HCT116 (cell line): ENCODE measurements at regions not wholly inside any gene's neighbourhood (a gene's known extent, or its start where the extent isn't known, plus 50 kb on each side); places are given as distances from the start of the nearest gene placed in this dataset.

Experiments
- ATAC-seq: fragments of 200-7000 bp; cut with Tn5 transposase; 2 replicates; pipeline ENCODE4 v1.9.1; 2020; ENCODE audit warnings: mild to moderate bottlenecking, moderate library complexity
- BruUV-seq: library from RNA; stranded (reverse); fragments of 400-500 nt; replicated peaks from 2 replicates; lab custom pipeline; 2021; lab: Mats Ljungman, UMichigan
- CTCF ChIA-PET: fragments of 300-600 bp; sonication (Branson Sonifier 250); formaldehyde crosslinking; loops from one replicate; lab custom pipeline; 2021; ENCODE audit warnings: antibody characterized with exemption; lab: Charles Lee
- POLR2A ChIA-PET: fragments of 300-600, 350-600 bp; sonication (Branson Sonifier 250); formaldehyde crosslinking; loops from one replicate; lab custom pipeline; 2021; ENCODE audit warnings: antibody characterized with exemption; lab: Charles Lee
- RAD21 ChIA-PET, 2 experiments: fragments of 300-600 bp; sonication (Branson Sonifier 250); formaldehyde crosslinking; loops; one replicate each; lab custom pipeline; 2023; ENCODE audit warnings: low total read pairs in 2 of 2; ENCODE audit not compliant: uncharacterized antibody in 2 of 2, unreplicated experiment in 2 of 2, low non-redundant PET in 1 of 2; lab: Charles Lee
- DNase-seq: peaks from one replicate; pipeline ENCODE4 v3.0.0-alpha.2; 2010; ENCODE audit warnings: low read depth, low spot score
- H2AFZ ChIP-seq: fragments of 200-600 bp; shearing (Covaris generic), sonication (generic); 2 replicates; pipeline ENCODE4 v1.6.1; 2017; ENCODE audit warnings: low read depth, mixed run types, mixed read lengths, antibody characterized with exemption, low read length; ENCODE audit not compliant: poor library complexity, severe bottlenecking
- H3K27ac ChIP-seq: 2 replicates; pipeline ENCODE4 v1.5.1; 2012; ENCODE audit warnings: low read depth, low read length
- H3K27me3 ChIP-seq: fragments of 200-600 bp; sonication (generic); 2 replicates; pipeline ENCODE4 v1.6.1; 2016; ENCODE audit warnings: mixed run types, low read length, mixed read lengths; ENCODE audit not compliant: insufficient read depth
- H3K36me3 ChIP-seq, 2 experiments: fragments of 200-500 bp in 1 of 2; fragments of 200-600 bp in 1 of 2; sonication (Bioruptor generic) in 1 of 2; sonication (generic) in 1 of 2; 2 replicates each; pipeline versions ENCODE4 v1.5.1 to v1.6.1; 2014 to 2016; ENCODE audit warnings: low read length in 2 of 2, inconsistent platforms in 1 of 2, mixed read lengths in 1 of 2, mixed run types in 1 of 2; ENCODE audit not compliant: insufficient read depth in 2 of 2, control insufficient read depth in 1 of 2
- H3K4me1 ChIP-seq, 2 experiments: fragments of 200-600 bp in 1 of 2; sonication (generic) in 1 of 2; 2 replicates each; pipeline versions ENCODE4 v1.5.1 to v1.6.1; 2012 to 2017; ENCODE audit warnings: low read length in 2 of 2, inconsistent platforms in 1 of 2, mild to moderate bottlenecking in 1 of 2, mixed read lengths in 1 of 2, mixed run types in 1 of 2, moderate library complexity in 1 of 2; ENCODE audit not compliant: insufficient read depth in 2 of 2, control insufficient read depth in 1 of 2
- H3K4me2 ChIP-seq: fragments of 200-600 bp; sonication (generic); 2 replicates; pipeline ENCODE4 v1.6.1; 2017; ENCODE audit warnings: mixed run types, low read length, mixed read lengths
- H3K4me3 ChIP-seq, 2 experiments: fragments of 200-600 bp in 1 of 2; sonication (generic) in 1 of 2; replicated peaks in 1 of 2; 2 replicates each; pipeline ENCODE4 v1.5.1; 2011 to 2016; ENCODE audit warnings: low read length in 2 of 2, control low read depth in 1 of 2, low read depth in 1 of 2, mild to moderate bottlenecking in 1 of 2, mixed read lengths in 1 of 2, mixed run types in 1 of 2
- H3K79me2 ChIP-seq: fragments of 200-600 bp; sonication (generic); 2 replicates; pipeline ENCODE4 v1.6.1; 2017; ENCODE audit warnings: mild to moderate bottlenecking, mixed run types, low read length, moderate library complexity, mixed read lengths; ENCODE audit not compliant: insufficient read depth
- H3K9ac ChIP-seq: fragments of 200-600 bp; sonication (generic); 2 replicates; pipeline ENCODE4 v1.6.1; 2016; ENCODE audit warnings: low read length, mixed read lengths
- H3K9me2 ChIP-seq: fragments of 200-600 bp; sonication (generic), shearing (Covaris generic); 2 replicates; pipeline ENCODE4 v1.6.1; 2017; ENCODE audit warnings: mixed run types, mild to moderate bottlenecking, moderate library complexity; ENCODE audit not compliant: insufficient read depth
- H3K9me3 ChIP-seq, 2 experiments: fragments of 200-500 bp in 1 of 2; fragments of 200-600 bp in 1 of 2; sonication (Bioruptor generic) in 1 of 2; sonication (generic) in 1 of 2; 2 replicates each; pipeline ENCODE4 v1.6.1; 2014 to 2017; ENCODE audit warnings: low read length in 2 of 2, mixed read lengths in 2 of 2, inconsistent platforms in 1 of 2, low read depth in 1 of 2, mild to moderate bottlenecking in 1 of 2, mixed run types in 1 of 2, moderate library complexity in 1 of 2; ENCODE audit not compliant: control insufficient read depth in 1 of 2, insufficient read depth in 1 of 2
- H4K20me1 ChIP-seq: fragments of 200-600 bp; sonication (generic), shearing (Covaris generic); 2 replicates; pipeline ENCODE4 v1.6.1; 2017; ENCODE audit warnings: mixed run types, mild to moderate bottlenecking, moderate library complexity; ENCODE audit not compliant: insufficient read depth
- ATF3 ChIP-seq: IDR thresholded peaks from 2 replicates; pipeline ENCODE4 v1.6.1; 2012
- CBX3 ChIP-seq: IDR thresholded peaks from 2 replicates; pipeline ENCODE4 v1.6.1; 2012; ENCODE audit warnings: low read depth
- CTCF ChIP-seq, 3 experiments: fragments of 200-600 bp in 1 of 3; sonication (generic) in 1 of 3; IDR thresholded peaks in 2 of 3; conservative IDR thresholded peaks in 1 of 3; 2 replicates each; pipeline ENCODE4 v1.5.1; 2012 to 2017; ENCODE audit warnings: low read depth in 2 of 3, low read length in 2 of 3, antibody characterized with exemption in 1 of 3, borderline replicate concordance in 1 of 3, control low read depth in 1 of 3, mild to moderate bottlenecking in 1 of 3, mixed read lengths in 1 of 3, mixed run types in 1 of 3, moderate library complexity in 1 of 3; ENCODE audit not compliant: insufficient read depth in 1 of 3
- EGR1 ChIP-seq: IDR thresholded peaks from 2 replicates; pipeline ENCODE4 v1.6.1; 2012; ENCODE audit warnings: low read depth
- EZH2phosphoT487 ChIP-seq: fragments of 200-600 bp; IDR thresholded peaks from 2 replicates; pipeline ENCODE4 v1.6.1; 2018; ENCODE audit warnings: antibody characterized with exemption, borderline replicate concordance
- POLR2A ChIP-seq: IDR thresholded peaks from 2 replicates; pipeline ENCODE4 v1.7.0; 2011; ENCODE audit warnings: borderline replicate concordance; ENCODE audit not compliant: insufficient read depth, insufficient read length; ENCODE audit errors: extremely low read depth
- POLR2AphosphoS5 ChIP-seq: IDR thresholded peaks from 2 replicates; pipeline ENCODE4 v1.6.1; 2011; ENCODE audit warnings: mild to moderate bottlenecking, low read depth, low read length, moderate library complexity
- RAD21 ChIP-seq: IDR thresholded peaks from 2 replicates; pipeline ENCODE4 v1.6.1; 2012; ENCODE audit warnings: low read depth, mild to moderate bottlenecking
- REST ChIP-seq: IDR thresholded peaks from 2 replicates; pipeline ENCODE4 v1.6.1; 2012; ENCODE audit warnings: low read depth
- SP1 ChIP-seq: IDR thresholded peaks from 2 replicates; pipeline ENCODE4 v1.6.1; 2012; ENCODE audit warnings: low read depth
- SRF ChIP-seq: IDR thresholded peaks from 2 replicates; pipeline ENCODE4 v1.6.1; 2012; ENCODE audit warnings: low read depth
- YY1 ChIP-seq: IDR thresholded peaks from 2 replicates; pipeline ENCODE4 v1.6.1; 2011; ENCODE audit warnings: low read length, low read depth, moderate library complexity, mild to moderate bottlenecking; ENCODE audit not compliant: insufficient replicate concordance; ENCODE audit errors: extremely low read depth
- ZFX ChIP-seq: fragments of 450-650 bp; IDR thresholded peaks from 2 replicates; pipeline ENCODE4 v1.6.1; 2017
- ZNF274 ChIP-seq: fragments of 200-500 bp; sonication (Bioruptor generic); IDR thresholded peaks from 2 replicates; pipeline ENCODE4 v1.6.1; 2014; ENCODE audit warnings: mild to moderate bottlenecking, low read depth, low read length, inconsistent platforms
- intact Hi-C: fragments of 100-400 bp; cut with micrococcal nuclease; formaldehyde crosslinking; loops from 2 replicates; pipeline ENCODE4 v1.10.0; 2022

- Histone ChIP-seq H3K79me2 (no peaks in the 10 kb centered on the region), H3K4me2 (no peak overlapping the region), H3K27me3 (no peaks in the 10 kb centered on the region; the same call in 1 of the 2 replicates), H3K4me1 (no peaks in the 10 kb centered on the region), H3K9ac (no peak overlapping the region), H3K4me3 (no peak overlapping the region), H3K9me3 (no peaks in the 10 kb centered on the region), H2AFZ (no peak overlapping the region), H3K36me3 (no peaks in the 10 kb centered on the region), H3K9me2 (no peaks in the 10 kb centered on the region), H4K20me1 (no peaks in the 10 kb centered on the region), H3K27ac (no peak overlapping the region)
- ATAC-seq (no peak), DNase-seq (no peak)
- CTCF ChIA-PET = no interaction called here
- POLR2A ChIA-PET = no interaction called here
- BruUV-seq = no TSS peak
- RAD21 ChIA-PET = no interaction called here
- TF ChIP-seq REST (no peak), ZNF274 (no peak), POLR2A (no peak), EZH2phosphoT487 (no peak), POLR2AphosphoS5 (no peak), SRF (no peak), CBX3 (no peak), CTCF (IDR thresholded peaks at IDR 0.05 in 2 of 3, conservative IDR thresholded peaks at IDR 0.05 in 1 of 3; ENCODE audit: borderline replicate concordance in 1 of 3, insufficient read depth in 1 of 3, low read depth in 2 of 3, low read length in 2 of 3) (no peak), SP1 (no peak), RAD21 (no peak), EGR1 (no peak), ZFX (no peak), ATF3 (no peak), YY1 (no peak)
- intact Hi-C loops = no loop called here
Measured at GRCh38 chr14:97367278-97367677, 570.1 kb downstream of the VRK1 start.
